ENCODE measurements at regions not wholly inside any gene's neighbourhood (a gene's known extent, or its start where the extent isn't known, plus 50 kb on each side); places are given as distances from the start of the nearest gene placed in this dataset.

DNA sequence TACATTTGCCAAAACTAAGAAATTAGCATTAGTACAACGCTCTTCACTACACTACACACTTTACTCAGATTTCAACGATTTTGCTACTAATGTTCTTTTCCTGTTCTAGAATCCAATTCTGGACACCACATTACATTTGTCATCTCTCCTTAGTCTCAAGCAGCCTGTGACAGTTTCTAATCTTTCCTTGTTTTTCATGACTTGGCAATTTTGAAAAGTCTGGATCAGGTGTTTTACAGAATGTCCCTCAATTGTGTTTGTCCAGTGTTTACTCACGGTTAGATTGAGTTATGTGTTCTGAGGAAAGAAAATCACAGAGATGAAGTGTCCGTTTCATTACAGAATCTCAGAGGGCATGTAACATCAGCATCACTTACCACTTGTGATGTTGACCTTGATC is 372.6 kb downstream of the TFAP2A start (continued):
- TF ChIP-seq POLR2A (IDR thresholded peaks at IDR 0.05; ENCODE audit: borderline replicate concordance, extremely low read depth, insufficient read depth, insufficient read length) (no peak), FOSL1 (IDR thresholded peaks at IDR 0.05; ENCODE audit: low read depth) (no peak)

DNA sequence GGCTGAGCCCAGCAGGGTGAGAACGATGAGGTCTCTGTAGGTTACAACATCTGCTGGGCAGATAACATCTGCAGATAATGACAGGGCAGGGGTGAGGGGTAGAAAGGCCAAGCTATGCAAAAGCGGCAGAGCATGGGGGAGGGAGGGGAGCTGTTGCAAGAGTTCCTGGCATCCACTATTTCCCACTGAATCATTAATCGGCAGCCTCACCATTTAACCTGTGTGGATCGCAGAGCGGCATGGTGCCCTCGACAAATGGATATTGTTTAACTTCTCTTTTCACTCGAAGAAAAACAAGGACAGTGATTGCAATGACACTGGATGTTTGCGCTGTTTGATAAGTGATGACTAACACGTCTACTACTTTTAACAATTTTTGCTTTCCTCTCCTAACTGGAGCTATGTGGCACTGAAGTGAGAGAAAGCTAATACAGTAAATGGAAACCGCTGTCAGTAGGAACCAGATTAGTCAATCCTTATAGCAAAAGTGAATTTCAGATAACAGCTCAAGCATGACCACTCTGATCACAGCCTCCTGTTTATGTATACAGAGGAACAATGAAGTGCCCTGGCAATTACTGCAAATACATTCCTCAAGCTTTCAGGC is 381.5 kb downstream of the TFAP2A start:
- ATAC-seq (no peak), DNase-seq (ENCODE audit: low read depth, low spot score) (no peak)
- RAD21 ChIA-PET (ENCODE audit: low non-redundant PET in 1 of 2, low total read pairs in 2 of 2, uncharacterized antibody in 2 of 2, unreplicated experiment in 2 of 2): no interaction called here
- no peak overlapping the region for H3K4me2 ChIP-seq (ENCODE audit: low read length)
- no TSS peak for BruUV-seq (replicated peaks)
- no peaks in the 10 kb centered on the region for H3K9me2 ChIP-seq (ENCODE audit: insufficient read depth)
- H3K27me3 ChIP-seq (ENCODE audit: insufficient read depth, low read length): no peaks in the 10 kb centered on the region
- no peaks in the 10 kb centered on the region for H3K36me3 ChIP-seq (ENCODE audit: control insufficient read depth in 1 of 2, insufficient read depth in 2 of 2, low read length in 2 of 2)
- H3K9ac ChIP-seq (ENCODE audit: low read length): no peak overlapping the region
- CTCF ChIA-PET: no interaction called here
- TF ChIP-seq ZFX (IDR thresholded peaks at IDR 0.05): no peak
- TF ChIP-seq POLR2AphosphoS5 (IDR thresholded peaks at IDR 0.05; ENCODE audit: low read depth, low read length): no peak
- TF ChIP-seq SP1 (IDR thresholded peaks at IDR 0.05; ENCODE audit: low read depth): no peak
- TF ChIP-seq SIN3A (IDR thresholded peaks at IDR 0.05; ENCODE audit: low read depth): no peak
- TF ChIP-seq, protein P1, sequence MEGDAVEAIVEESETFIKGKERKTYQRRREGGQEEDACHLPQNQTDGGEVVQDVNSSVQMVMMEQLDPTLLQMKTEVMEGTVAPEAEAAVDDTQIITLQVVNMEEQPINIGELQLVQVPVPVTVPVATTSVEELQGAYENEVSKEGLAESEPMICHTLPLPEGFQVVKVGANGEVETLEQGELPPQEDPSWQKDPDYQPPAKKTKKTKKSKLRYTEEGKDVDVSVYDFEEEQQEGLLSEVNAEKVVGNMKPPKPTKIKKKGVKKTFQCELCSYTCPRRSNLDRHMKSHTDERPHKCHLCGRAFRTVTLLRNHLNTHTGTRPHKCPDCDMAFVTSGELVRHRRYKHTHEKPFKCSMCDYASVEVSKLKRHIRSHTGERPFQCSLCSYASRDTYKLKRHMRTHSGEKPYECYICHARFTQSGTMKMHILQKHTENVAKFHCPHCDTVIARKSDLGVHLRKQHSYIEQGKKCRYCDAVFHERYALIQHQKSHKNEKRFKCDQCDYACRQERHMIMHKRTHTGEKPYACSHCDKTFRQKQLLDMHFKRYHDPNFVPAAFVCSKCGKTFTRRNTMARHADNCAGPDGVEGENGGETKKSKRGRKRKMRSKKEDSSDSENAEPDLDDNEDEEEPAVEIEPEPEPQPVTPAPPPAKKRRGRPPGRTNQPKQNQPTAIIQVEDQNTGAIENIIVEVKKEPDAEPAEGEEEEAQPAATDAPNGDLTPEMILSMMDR (IDR thresholded peaks at IDR 0.05 in 2 of 3, conservative IDR thresholded peaks at IDR 0.05 in 1 of 3; ENCODE audit: borderline replicate concordance in 1 of 3, insufficient read depth in 1 of 3, low read depth in 2 of 3, low read length in 2 of 3): no peak
- no peaks in the 10 kb centered on the region for H3K79me2 ChIP-seq (ENCODE audit: insufficient read depth, low read length)
- H3K27ac ChIP-seq (ENCODE audit: low read depth, low read length): no peak overlapping the region
- no peak overlapping the region for H2AFZ ChIP-seq (ENCODE audit: low read depth, low read length, poor library complexity, severe bottlenecking)
- H3K4me3 ChIP-seq (replicated peaks in 1 of 2; ENCODE audit: low read depth in 1 of 2, low read length in 2 of 2): no peak overlapping the region
- POLR2A ChIA-PET: no interaction called here
- H4K20me1 ChIP-seq (ENCODE audit: insufficient read depth): no peaks in the 10 kb centered on the region
- no peaks in the 10 kb centered on the region for H3K4me1 ChIP-seq (ENCODE audit: control insufficient read depth in 1 of 2, insufficient read depth in 2 of 2, low read length in 2 of 2)
- H3K9me3 ChIP-seq (ENCODE audit: control insufficient read depth in 1 of 2, insufficient read depth in 1 of 2, low read depth in 1 of 2, low read length in 2 of 2): no peaks in the 10 kb centered on the region
- intact Hi-C loops (cut with micrococcal nuclease): no loop called here
